Calu3 (cell line): ENCODE measurements at regions not wholly inside any gene's neighbourhood (a gene's known extent, or its start where the extent isn't known, plus 50 kb on each side); places are given as distances from the start of the nearest gene placed in this dataset.

Experiments
- BruUV-seq: library from RNA; stranded (reverse); fragments of 400-500 nt; replicated peaks from 2 replicates; lab custom pipeline; 2021; lab: Mats Ljungman, UMichigan
- CTCF ChIA-PET: fragments of 300-600 bp; sonication (Branson Sonifier 250); formaldehyde crosslinking; loops from one replicate; lab custom pipeline; 2022; ENCODE audit warnings: antibody characterized with exemption; lab: Charles Lee
- DNase-seq: peaks from one replicate; pipeline ENCODE4 v3.0.0; 2022
- H3K27ac Mint-ChIP-seq: one replicate; pipeline ENCODE4 v1.8.0; 2022; ENCODE audit warnings: mixed read lengths; ENCODE audit not compliant: unreplicated experiment
- H3K27me3 Mint-ChIP-seq: one replicate; pipeline ENCODE4 v1.8.0; 2022; ENCODE audit warnings: mixed read lengths; ENCODE audit not compliant: unreplicated experiment
- H3K36me3 Mint-ChIP-seq: one replicate; pipeline ENCODE4 v1.8.0; 2022; ENCODE audit warnings: mild to moderate bottlenecking, moderate library complexity, mixed read lengths; ENCODE audit not compliant: insufficient read depth, unreplicated experiment
- H3K4me1 Mint-ChIP-seq: one replicate; pipeline ENCODE4 v1.8.0; 2022; ENCODE audit warnings: mild to moderate bottlenecking, low read depth, mixed read lengths; ENCODE audit not compliant: unreplicated experiment
- H3K4me3 Mint-ChIP-seq: one replicate; pipeline ENCODE4 v1.8.0; 2022; ENCODE audit warnings: mild to moderate bottlenecking, low read depth, moderate library complexity, mixed read lengths; ENCODE audit not compliant: unreplicated experiment
- H3K9me3 Mint-ChIP-seq: one replicate; pipeline ENCODE4 v1.8.0; 2022; ENCODE audit warnings: low read depth, mixed read lengths; ENCODE audit not compliant: unreplicated experiment
- CTCF ChIP-seq: fragments of 200-600 bp; IDR thresholded peaks from one replicate; pipeline ENCODE4 v1.8.0; 2022; ENCODE audit warnings: antibody characterized with exemption; ENCODE audit not compliant: unreplicated experiment
- intact Hi-C: fragments of 100-400 bp; cut with micrococcal nuclease; formaldehyde crosslinking; loops from one replicate; pipeline ENCODE4 v1.10.0; 2022; ENCODE audit not compliant: unreplicated experiment

DNA sequence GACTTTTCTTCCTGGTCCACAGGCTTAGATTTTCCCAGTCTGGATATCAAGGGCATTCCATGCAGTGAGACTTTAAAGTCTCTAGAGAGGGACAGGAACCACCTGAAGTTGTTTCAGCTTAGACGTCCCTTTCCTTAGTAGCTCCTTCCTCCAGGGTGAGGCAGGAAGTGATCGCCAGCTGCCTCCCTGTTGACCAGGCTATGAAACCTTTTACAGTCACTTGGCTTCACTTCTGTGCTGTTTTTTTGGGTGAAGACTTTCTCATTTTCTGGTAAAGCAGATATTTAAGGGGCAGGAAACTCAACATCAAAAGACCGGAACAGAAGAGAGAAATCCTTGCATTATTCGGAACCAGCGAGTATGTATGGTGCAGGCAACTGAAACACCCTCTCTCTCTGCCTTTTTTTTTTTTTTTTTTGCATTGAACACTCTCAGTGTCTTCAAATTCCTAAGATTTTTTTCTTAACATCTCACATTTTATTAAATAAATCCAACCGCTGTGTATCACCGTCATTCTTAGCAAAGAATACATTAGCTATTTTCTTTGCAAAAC is 234.6 kb upstream of the IRF2BP2 start:
- intact Hi-C loops, result loop anchor here (1.0 kb wide), 1 partner anchor 19 kb away; no protein-coding TSS in a partner anchor
- peaks cover 20% of the 10 kb centered on the region for H3K4me1 Mint-ChIP-seq
- H3K4me3 Mint-ChIP-seq, result no peak overlapping the region
- H3K27ac Mint-ChIP-seq, result no peak overlapping the region
- BruUV-seq, result no TSS peak
- H3K27me3 Mint-ChIP-seq, result no peaks in the 10 kb centered on the region
- no peak for DNase-seq
- TF ChIP-seq CTCF, result no peak
- CTCF ChIA-PET, result interaction anchor here (0.9 to 1.3 kb wide), 2 partner anchors 10 to 13 kb away, joined by 3 to 4 read pairs; no protein-coding TSS in a partner anchor
- H3K36me3 Mint-ChIP-seq, result no peaks in the 10 kb centered on the region
- H3K9me3 Mint-ChIP-seq, result peaks cover 5% of the 10 kb centered on the region

DNA sequence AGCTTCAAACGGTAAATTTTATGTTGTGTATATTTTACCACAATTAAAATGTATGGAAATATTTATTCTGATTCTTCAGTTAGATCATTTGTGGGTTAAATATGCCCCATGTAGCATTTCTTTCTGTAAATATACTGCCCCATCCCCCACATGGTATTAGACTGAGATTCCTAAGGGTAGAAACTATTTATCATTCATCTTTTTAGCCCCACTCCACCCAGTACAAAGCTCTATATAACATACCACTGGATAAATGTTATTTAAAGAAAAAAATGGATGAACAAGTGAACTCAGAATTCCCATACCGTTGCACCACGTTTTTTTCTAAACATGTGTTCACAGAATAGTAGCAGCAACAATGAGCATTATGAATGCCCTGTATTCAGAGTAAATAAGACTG is 234.0 kb upstream of the IRF2BP2 start:
- no TSS peak for BruUV-seq
- CTCF ChIA-PET, result interaction anchor here (0.9 kb wide), 1 partner anchor 14 kb away, joined by 3 read pairs; no protein-coding TSS in a partner anchor
- Mint-ChIP-seq H3K4me1 (peaks cover 14% of the 10 kb centered on the region), H3K4me3 (no peak overlapping the region), H3K36me3 (no peaks in the 10 kb centered on the region), H3K9me3 (peaks cover 5% of the 10 kb centered on the region), H3K27ac (no peak overlapping the region), H3K27me3 (no peaks in the 10 kb centered on the region)
- no peak for TF ChIP-seq CTCF
- intact Hi-C loops, result loop anchor here (1.0 kb wide), 1 partner anchor 19 kb away; no protein-coding TSS in a partner anchor
- DNase-seq, result no peak

GRCh38 chr1:234842726-234843641 is 233.0 kb upstream of the IRF2BP2 start:
- CTCF ChIA-PET, result no interaction called here
- DNase-seq, result no peak
- no TSS peak for BruUV-seq

More at GRCh38 chr1:234842726-234843641, 233.0 kb upstream of the IRF2BP2 start:
- H3K36me3 Mint-ChIP-seq, result no peaks in the 10 kb centered on the region
- TF ChIP-seq CTCF, result no peak
- peaks cover 5% of the 10 kb centered on the region for H3K9me3 Mint-ChIP-seq
- H3K4me1 Mint-ChIP-seq, result peaks cover 23% of the 10 kb centered on the region
- no peaks in the 10 kb centered on the region for H3K27me3 Mint-ChIP-seq
- no peak overlapping the region for H3K4me3 Mint-ChIP-seq
- no peak overlapping the region for H3K27ac Mint-ChIP-seq
- intact Hi-C loops, result no loop called here
